ENCODE measurements at regions not wholly inside any gene's neighbourhood (a gene's known extent, or its start where the extent isn't known, plus 50 kb on each side); places are given as distances from the start of the nearest gene placed in this dataset.
"Not testable (repeated sequence)": the region's sequence is repeated elsewhere in the genome, so short reads cannot be mapped to it uniquely, and the experiment has no call there.

GRCh38 chr14:30271811-30272323, 287.1 kb upstream of the G2E3 start:
- DNase-seq, result no peak

- DNase-seq, result no peak
Measured at GRCh38 chr14:30272848-30273832, 285.8 kb upstream of the G2E3 start.

- no peak for DNase-seq
Measured at GRCh38 chr14:30275604-30276003, 283.4 kb upstream of the G2E3 start.

- no peak for DNase-seq
Measured at GRCh38 chr14:30277268-30277667, 281.7 kb upstream of the G2E3 start.

GRCh38 chr14:30278856-30279255, 280.1 kb upstream of the G2E3 start:
- not testable (repeated sequence) for DNase-seq

GRCh38 chr14:30283822-30284446, 275.0 kb upstream of the G2E3 start:
- no peak for DNase-seq

GRCh38 chr14:30284808-30285207, 274.1 kb upstream of the G2E3 start:
- no peak for DNase-seq

GRCh38 chr14:30287579-30288445, 271.1 kb upstream of the G2E3 start:
- DNase-seq, result no peak

- DNase-seq, result no peak
Measured at GRCh38 chr14:30290001-30290400, 269.0 kb upstream of the G2E3 start.

GRCh38 chr14:30291216-30291615, 267.7 kb upstream of the G2E3 start:
- no peak for DNase-seq

- DNase-seq, result no peak
Measured at GRCh38 chr14:30292541-30292940, 266.4 kb upstream of the G2E3 start.

- no peak for DNase-seq
Measured at GRCh38 chr14:30295980-30296379, 263.0 kb upstream of the G2E3 start.

- no peak for DNase-seq
Measured at GRCh38 chr14:30296931-30297405, 262.0 kb upstream of the G2E3 start.

- DNase-seq, result no peak
Measured at GRCh38 chr14:30297876-30298795, 260.8 kb upstream of the G2E3 start.

GRCh38 chr14:30299915-30300314, 259.0 kb upstream of the G2E3 start:
- no peak for DNase-seq

GRCh38 chr14:30303350-30303749, 255.6 kb upstream of the G2E3 start:
- no peak for DNase-seq

- no peak for DNase-seq
Measured at GRCh38 chr14:30305346-30305745, 253.6 kb upstream of the G2E3 start.

- no peak for DNase-seq
Measured at GRCh38 chr14:30309405-30309804, 249.6 kb upstream of the G2E3 start.

- DNase-seq, result no peak
Measured at GRCh38 chr14:30312214-30312613, 246.7 kb upstream of the G2E3 start.

GRCh38 chr14:30317729-30318128, 241.2 kb upstream of the G2E3 start:
- no peak for DNase-seq

GRCh38 chr14:30322819-30323218, 236.1 kb upstream of the G2E3 start:
- DNase-seq, result no peak

- DNase-seq, result no peak
Measured at GRCh38 chr14:30330033-30330432, 228.9 kb upstream of the G2E3 start.

All from activated CD8-positive, alpha-beta memory T cell treated with anti-CD3 and anti-CD28 coated beads, Interleukin-2, amount 50 U/mL, for 48 hours (primary cell).